ENCODE measurements at regions not wholly inside any gene's neighbourhood (a gene's known extent, or its start where the extent isn't known, plus 50 kb on each side); places are given as distances from the start of the nearest gene placed in this dataset.

DNA sequence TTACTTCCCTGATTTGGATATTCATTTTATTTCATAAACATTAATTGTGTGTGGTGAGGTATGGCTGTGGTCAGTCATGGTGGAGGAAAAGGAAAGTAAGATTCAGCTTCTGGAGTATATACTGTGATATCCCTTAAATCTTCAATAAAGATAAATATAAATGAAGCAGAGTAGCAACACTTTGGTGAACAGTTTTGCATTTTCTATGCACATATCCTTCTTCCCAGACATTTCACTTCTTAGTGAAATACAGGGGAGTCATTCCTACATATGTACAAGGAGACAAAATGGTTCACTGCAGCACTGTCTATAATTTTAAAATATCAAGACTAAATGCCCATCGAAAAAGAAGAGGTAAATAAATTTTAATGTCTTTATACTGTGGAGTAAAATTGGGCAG, 61.3 kb downstream of the DISP1 start:
- H4K5ac ChIP-seq (ENCODE audit: insufficient read length, low read depth, low read length), result no peak overlapping the region
- no peak overlapping the region for H3K27ac ChIP-seq (ENCODE audit: low read depth, low read length)
- no peak overlapping the region for H3K4me3 ChIP-seq (ENCODE audit: extremely low read depth in 1 of 4, insufficient read depth in 2 of 4, low read depth in 3 of 4, low read length in 4 of 4)
- H2BK20ac ChIP-seq (ENCODE audit: low read length), result no peak overlapping the region
- no peak overlapping the region for H3K9ac ChIP-seq (replicated peaks in 1 of 4; ENCODE audit: extremely low read depth in 1 of 4, low read depth in 3 of 4, low read length in 3 of 4)
- H2BK12ac ChIP-seq (ENCODE audit: low read depth, low read length), result no peak overlapping the region
- H2AFZ ChIP-seq (ENCODE audit: low read length), result no peak overlapping the region
- DNase-seq (ENCODE audit: low read depth in 1 of 2, low spot score in 2 of 2) (no peak), FAIRE-seq (no peak)
- no peak overlapping the region for H4K8ac ChIP-seq (ENCODE audit: extremely low read depth, insufficient read depth, low read length)
- H3K56ac ChIP-seq (replicated peaks; ENCODE audit: insufficient read length, low read depth, low read length), result no peak overlapping the region
- H3K14ac ChIP-seq (ENCODE audit: insufficient read length), result no peak overlapping the region
- no peaks in the 10 kb centered on the region for H3K23me2 ChIP-seq (ENCODE audit: low read depth, low read length)
- no peaks in the 10 kb centered on the region for H3K79me1 ChIP-seq (ENCODE audit: low read depth, low read length)
- H3K4me2 ChIP-seq (ENCODE audit: insufficient read depth in 1 of 2, low read depth in 2 of 2, low read length in 2 of 2), result no peak overlapping the region
- H3K18ac ChIP-seq (ENCODE audit: extremely low read depth, low read length), result no peak overlapping the region
- CTCF ChIA-PET (ENCODE audit: partially characterized antibody), result interaction anchor here (0.6 kb wide), 1 partner anchor 35 kb away, joined by 3 read pairs; no protein-coding TSS in a partner anchor
- H4K20me1 ChIP-seq (replicated peaks in 1 of 2; ENCODE audit: control insufficient read depth in 1 of 2, insufficient read depth in 2 of 2, low read length in 2 of 2), result no peaks in the 10 kb centered on the region
- POLR2A ChIA-PET (ENCODE audit: partially characterized antibody), result no interaction called here
- H3K27me3 ChIP-seq (replicated peaks in 1 of 4; ENCODE audit: control insufficient read depth in 3 of 4, extremely low read depth in 1 of 4, insufficient read depth in 3 of 4, low read length in 3 of 4), result no peaks in the 10 kb centered on the region
- H2BK120ac ChIP-seq (replicated peaks; ENCODE audit: low read depth, low read length), result no peak overlapping the region
- no peaks in the 10 kb centered on the region for H3K9me3 ChIP-seq (ENCODE audit: insufficient read depth in 2 of 2, low read depth in 1 of 2, low read length in 1 of 2)
- no peaks in the 10 kb centered on the region for H3K4me1 ChIP-seq (replicated peaks in 1 of 4; ENCODE audit: control insufficient read depth in 3 of 4, insufficient read depth in 4 of 4, low read length in 3 of 4)
- H3K79me2 ChIP-seq (ENCODE audit: control insufficient read depth in 1 of 2, insufficient read depth in 2 of 2, low read length in 2 of 2), result no peaks in the 10 kb centered on the region
- no peak overlapping the region for H4K91ac ChIP-seq (replicated peaks; ENCODE audit: insufficient read length, low read length)
- no peak overlapping the region for H2BK15ac ChIP-seq (ENCODE audit: low read length)
- H3K36me3 ChIP-seq (ENCODE audit: control insufficient read depth in 2 of 4, insufficient read depth in 4 of 4, low read length in 3 of 4), result no peaks in the 10 kb centered on the region
- 93% methylated on average over 1 of the region's 1 CpG; no CpG with 5 or more reads in 1 of the 2 experiments for WGBS, 2 experiments (ENCODE audit: extremely low coverage in 1 of 2, insufficient coverage in 1 of 2, insufficient read length in 1 of 2, insufficient replicate concordance in 2 of 2, low coverage in 1 of 2, low lambda C conversion rate in 2 of 2, missing lambda C conversion rate in 1 of 2)
- H2AK5ac ChIP-seq (ENCODE audit: low read depth, low read length), result no peak overlapping the region
- H3K4ac ChIP-seq (replicated peaks; ENCODE audit: insufficient read length, low read depth, low read length), result no peak overlapping the region
- no peak overlapping the region for H3K23ac ChIP-seq (ENCODE audit: insufficient read length)
- H2BK5ac ChIP-seq (ENCODE audit: low read depth, low read length), result no peak overlapping the region
- TF ChIP-seq, protein P1, sequence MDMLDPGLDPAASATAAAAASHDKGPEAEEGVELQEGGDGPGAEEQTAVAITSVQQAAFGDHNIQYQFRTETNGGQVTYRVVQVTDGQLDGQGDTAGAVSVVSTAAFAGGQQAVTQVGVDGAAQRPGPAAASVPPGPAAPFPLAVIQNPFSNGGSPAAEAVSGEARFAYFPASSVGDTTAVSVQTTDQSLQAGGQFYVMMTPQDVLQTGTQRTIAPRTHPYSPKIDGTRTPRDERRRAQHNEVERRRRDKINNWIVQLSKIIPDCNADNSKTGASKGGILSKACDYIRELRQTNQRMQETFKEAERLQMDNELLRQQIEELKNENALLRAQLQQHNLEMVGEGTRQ (IDR thresholded peaks at IDR 0.05; ENCODE audit: low read length), result no peak
- TF ChIP-seq SP1 (IDR thresholded peaks at IDR 0.05; ENCODE audit: low read depth, low read length), result no peak
- TF ChIP-seq EP300 (IDR thresholded peaks at IDR 0.05; ENCODE audit: borderline replicate concordance in 1 of 2, low read depth in 2 of 2, low read length in 2 of 2), result no peak
- no peak for TF ChIP-seq SUZ12 (IDR thresholded peaks at IDR 0.05; ENCODE audit: low read length)
- TF ChIP-seq, protein P2, sequence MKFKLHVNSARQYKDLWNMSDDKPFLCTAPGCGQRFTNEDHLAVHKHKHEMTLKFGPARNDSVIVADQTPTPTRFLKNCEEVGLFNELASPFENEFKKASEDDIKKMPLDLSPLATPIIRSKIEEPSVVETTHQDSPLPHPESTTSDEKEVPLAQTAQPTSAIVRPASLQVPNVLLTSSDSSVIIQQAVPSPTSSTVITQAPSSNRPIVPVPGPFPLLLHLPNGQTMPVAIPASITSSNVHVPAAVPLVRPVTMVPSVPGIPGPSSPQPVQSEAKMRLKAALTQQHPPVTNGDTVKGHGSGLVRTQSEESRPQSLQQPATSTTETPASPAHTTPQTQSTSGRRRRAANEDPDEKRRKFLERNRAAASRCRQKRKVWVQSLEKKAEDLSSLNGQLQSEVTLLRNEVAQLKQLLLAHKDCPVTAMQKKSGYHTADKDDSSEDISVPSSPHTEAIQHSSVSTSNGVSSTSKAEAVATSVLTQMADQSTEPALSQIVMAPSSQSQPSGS (IDR thresholded peaks at IDR 0.05; ENCODE audit: low read length), result no peak
- TF ChIP-seq JUND (IDR thresholded peaks at IDR 0.05; ENCODE audit: low read length), result no peak
- TF ChIP-seq ZNF274 (IDR thresholded peaks at IDR 0.05; ENCODE audit: borderline replicate concordance, extremely low read depth, low read length), result no peak
- TF ChIP-seq, protein P3, sequence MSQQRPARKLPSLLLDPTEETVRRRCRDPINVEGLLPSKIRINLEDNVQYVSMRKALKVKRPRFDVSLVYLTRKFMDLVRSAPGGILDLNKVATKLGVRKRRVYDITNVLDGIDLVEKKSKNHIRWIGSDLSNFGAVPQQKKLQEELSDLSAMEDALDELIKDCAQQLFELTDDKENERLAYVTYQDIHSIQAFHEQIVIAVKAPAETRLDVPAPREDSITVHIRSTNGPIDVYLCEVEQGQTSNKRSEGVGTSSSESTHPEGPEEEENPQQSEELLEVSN (IDR thresholded peaks at IDR 0.05), result no peak
- no peak for TF ChIP-seq BCL11A (IDR thresholded peaks at IDR 0.05; ENCODE audit: low read depth in 2 of 2, low read length in 2 of 2)
- TF ChIP-seq CBX8 (IDR thresholded peaks at IDR 0.05; ENCODE audit: borderline replicate concordance, low read depth, low read length), result no peak
- TF ChIP-seq KDM4A (IDR thresholded peaks at IDR 0.05; ENCODE audit: low read depth, low read length, severe bottlenecking), result no peak
